GM12878 (cell line): ENCODE measurements at regions not wholly inside any gene's neighbourhood (a gene's known extent, or its start where the extent isn't known, plus 50 kb on each side); places are given as distances from the start of the nearest gene placed in this dataset.

Experiments used
- CBFB ChIP-seq: IDR thresholded peaks from 2 replicates; pipeline ENCODE4 v1.6.1; 2016; ENCODE audit warnings: antibody characterized with exemption, low read depth
- CBX3 ChIP-seq: fragments of 200-600 bp; sonication (generic); IDR thresholded peaks from 2 replicates; pipeline ENCODE4 v1.6.1; 2016; ENCODE audit warnings: low read depth, borderline replicate concordance
- IKZF2 ChIP-seq, 2 experiments: fragments of 450-650 bp; IDR thresholded peaks; 2 replicates each; pipeline ENCODE4 v1.6.1; 2017; ENCODE audit warnings: mild to moderate bottlenecking in 2 of 2, moderate library complexity in 2 of 2
- JUNB ChIP-seq: IDR thresholded peaks from 2 replicates; pipeline ENCODE4 v1.6.1; 2016; ENCODE audit warnings: antibody characterized with exemption, mild to moderate bottlenecking
- JUND ChIP-seq: IDR thresholded peaks from 2 replicates; pipeline ENCODE4 v1.6.1; 2012; ENCODE audit warnings: low read depth, mild to moderate bottlenecking, low read length, improper control_type of control experiment, moderate library complexity
- MTA2 ChIP-seq: fragments of 450-650 bp; IDR thresholded peaks from 2 replicates; pipeline ENCODE4 v1.6.1; 2016; ENCODE audit warnings: low read depth, mild to moderate bottlenecking, moderate library complexity
- MTA3 ChIP-seq: IDR thresholded peaks from 2 replicates; pipeline ENCODE4 v1.6.1; 2012; ENCODE audit warnings: low read length, inconsistent platforms, borderline replicate concordance
- PML ChIP-seq: IDR thresholded peaks from 2 replicates; pipeline ENCODE4 v1.6.1; 2012; ENCODE audit warnings: low read length, inconsistent platforms
- RB1 ChIP-seq: fragments of 450-650 bp; formaldehyde crosslinking; IDR thresholded peaks from 2 replicates; pipeline ENCODE4 v1.6.1; 2017; ENCODE audit warnings: mild to moderate bottlenecking, borderline replicate concordance
- RCOR1 ChIP-seq: conservative IDR thresholded peaks from 2 replicates; pipeline ENCODE4 v1.6.1; 2012; ENCODE audit warnings: low read depth, low read length, improper control_type of control experiment
- SMAD5 ChIP-seq: IDR thresholded peaks from 2 replicates; pipeline ENCODE4 v1.6.1; 2016; ENCODE audit warnings: antibody characterized with exemption, low read depth
- TBL1XR1 ChIP-seq: IDR thresholded peaks from 2 replicates; pipeline ENCODE4 v1.6.1; 2012; ENCODE audit warnings: low read depth, low read length, improper control_type of control experiment
- TCF12 ChIP-seq: IDR thresholded peaks from 2 replicates; pipeline ENCODE4 v1.6.1; 2011; ENCODE audit warnings: low read depth, mild to moderate bottlenecking, low read length
- TCF3 ChIP-seq: IDR thresholded peaks from 2 replicates; pipeline ENCODE4 v1.6.1; 2012; ENCODE audit warnings: low read depth, mild to moderate bottlenecking, low read length, borderline replicate concordance; ENCODE audit not compliant: insufficient read depth
- ZNF207 ChIP-seq: fragments of 450-650 bp; IDR thresholded peaks from 2 replicates; pipeline ENCODE4 v1.6.1; 2014; ENCODE audit warnings: antibody characterized with exemption, mild to moderate bottlenecking, borderline replicate concordance
- ZNF217 ChIP-seq: fragments of 450-650 bp; IDR thresholded peaks from 2 replicates; pipeline ENCODE4 v1.6.1; 2017; ENCODE audit warnings: antibody characterized with exemption, mild to moderate bottlenecking
- ZNF24 ChIP-seq: fragments of 450-650 bp; IDR thresholded peaks from 2 replicates; pipeline ENCODE4 v1.6.1; 2017; ENCODE audit warnings: antibody characterized with exemption, mild to moderate bottlenecking
- ZNF274 ChIP-seq: IDR thresholded peaks from one replicate; pipeline ENCODE4 v1.8.0; 2011; ENCODE audit not compliant: insufficient read length, insufficient read depth
- TF ChIP-seq, protein P1 (sequence below): fragments of 450-650 bp; formaldehyde crosslinking; IDR thresholded peaks from 2 replicates; pipeline ENCODE4 v1.5.0; 2022; ENCODE audit warnings: mild to moderate bottlenecking, missing genetic modification characterization
- TF ChIP-seq, protein P2 (sequence below): fragments of 450-650 bp; IDR thresholded peaks from 2 replicates; pipeline ENCODE4 v1.6.1; 2017; ENCODE audit warnings: mild to moderate bottlenecking, low read depth, inconsistent platforms; ENCODE audit not compliant: poor library complexity, severe bottlenecking
- TF ChIP-seq, protein P3 (sequence below): fragments of 450-650 bp; IDR thresholded peaks from 2 replicates; pipeline ENCODE4 v1.6.1; 2014; ENCODE audit warnings: mild to moderate bottlenecking
- TF ChIP-seq, protein P4 (sequence below): IDR thresholded peaks from 2 replicates; pipeline ENCODE4 v1.6.1; 2011; ENCODE audit warnings: low read depth, low read length, improper control_type of control experiment, borderline replicate concordance
- TF ChIP-seq, protein P5 (sequence below): fragments of 450-650 bp; IDR thresholded peaks from 2 replicates; pipeline ENCODE4 v1.6.1; 2016; ENCODE audit warnings: mild to moderate bottlenecking
- TF ChIP-seq, protein P6 (sequence below): IDR thresholded peaks from 2 replicates; pipeline ENCODE4 v1.6.1; 2011; ENCODE audit warnings: low read depth, mild to moderate bottlenecking, low read length, moderate library complexity, borderline replicate concordance; ENCODE audit errors: extremely low read depth

DNA sequence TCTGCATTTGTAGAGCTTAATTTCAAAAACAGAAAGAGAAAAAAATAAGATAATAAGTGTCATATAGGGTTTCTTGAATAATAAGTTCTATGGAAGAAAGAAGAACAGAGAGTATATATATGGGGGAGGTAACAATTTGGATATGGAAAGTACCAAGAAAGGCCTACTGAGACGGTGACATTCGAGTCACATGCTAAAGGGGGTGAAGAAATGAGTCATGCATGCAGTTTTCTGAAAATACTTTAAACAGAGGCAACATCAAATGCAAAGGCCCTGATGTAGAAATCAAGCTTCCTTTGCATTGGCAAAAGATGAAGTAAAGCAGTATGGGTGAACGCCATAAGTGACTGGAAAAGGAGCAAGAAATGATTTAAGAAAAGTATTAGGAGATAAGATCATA lies 371.6 kb upstream of the ZNF385D start (continued):
- no peak for TF ChIP-seq TCF3
- TF ChIP-seq, protein P1, sequence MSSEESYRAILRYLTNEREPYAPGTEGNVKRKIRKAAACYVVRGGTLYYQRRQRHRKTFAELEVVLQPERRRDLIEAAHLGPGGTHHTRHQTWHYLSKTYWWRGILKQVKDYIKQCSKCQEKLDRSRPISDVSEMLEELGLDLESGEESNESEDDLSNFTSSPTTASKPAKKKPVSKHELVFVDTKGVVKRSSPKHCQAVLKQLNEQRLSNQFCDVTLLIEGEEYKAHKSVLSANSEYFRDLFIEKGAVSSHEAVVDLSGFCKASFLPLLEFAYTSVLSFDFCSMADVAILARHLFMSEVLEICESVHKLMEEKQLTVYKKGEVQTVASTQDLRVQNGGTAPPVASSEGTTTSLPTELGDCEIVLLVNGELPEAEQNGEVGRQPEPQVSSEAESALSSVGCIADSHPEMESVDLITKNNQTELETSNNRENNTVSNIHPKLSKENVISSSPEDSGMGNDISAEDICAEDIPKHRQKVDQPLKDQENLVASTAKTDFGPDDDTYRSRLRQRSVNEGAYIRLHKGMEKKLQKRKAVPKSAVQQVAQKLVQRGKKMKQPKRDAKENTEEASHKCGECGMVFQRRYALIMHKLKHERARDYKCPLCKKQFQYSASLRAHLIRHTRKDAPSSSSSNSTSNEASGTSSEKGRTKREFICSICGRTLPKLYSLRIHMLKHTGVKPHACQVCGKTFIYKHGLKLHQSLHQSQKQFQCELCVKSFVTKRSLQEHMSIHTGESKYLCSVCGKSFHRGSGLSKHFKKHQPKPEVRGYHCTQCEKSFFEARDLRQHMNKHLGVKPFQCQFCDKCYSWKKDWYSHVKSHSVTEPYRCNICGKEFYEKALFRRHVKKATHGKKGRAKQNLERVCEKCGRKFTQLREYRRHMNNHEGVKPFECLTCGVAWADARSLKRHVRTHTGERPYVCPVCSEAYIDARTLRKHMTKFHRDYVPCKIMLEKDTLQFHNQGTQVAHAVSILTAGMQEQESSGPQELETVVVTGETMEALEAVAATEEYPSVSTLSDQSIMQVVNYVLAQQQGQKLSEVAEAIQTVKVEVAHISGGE = no peak
- TF ChIP-seq, protein P2, sequence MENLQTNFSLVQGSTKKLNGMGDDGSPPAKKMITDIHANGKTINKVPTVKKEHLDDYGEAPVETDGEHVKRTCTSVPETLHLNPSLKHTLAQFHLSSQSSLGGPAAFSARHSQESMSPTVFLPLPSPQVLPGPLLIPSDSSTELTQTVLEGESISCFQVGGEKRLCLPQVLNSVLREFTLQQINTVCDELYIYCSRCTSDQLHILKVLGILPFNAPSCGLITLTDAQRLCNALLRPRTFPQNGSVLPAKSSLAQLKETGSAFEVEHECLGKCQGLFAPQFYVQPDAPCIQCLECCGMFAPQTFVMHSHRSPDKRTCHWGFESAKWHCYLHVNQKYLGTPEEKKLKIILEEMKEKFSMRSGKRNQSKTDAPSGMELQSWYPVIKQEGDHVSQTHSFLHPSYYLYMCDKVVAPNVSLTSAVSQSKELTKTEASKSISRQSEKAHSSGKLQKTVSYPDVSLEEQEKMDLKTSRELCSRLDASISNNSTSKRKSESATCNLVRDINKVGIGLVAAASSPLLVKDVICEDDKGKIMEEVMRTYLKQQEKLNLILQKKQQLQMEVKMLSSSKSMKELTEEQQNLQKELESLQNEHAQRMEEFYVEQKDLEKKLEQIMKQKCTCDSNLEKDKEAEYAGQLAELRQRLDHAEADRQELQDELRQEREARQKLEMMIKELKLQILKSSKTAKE = no peak
- no peak for TF ChIP-seq MTA3
- TF ChIP-seq CBFB = no peak
- no peak for TF ChIP-seq ZNF274
- TF ChIP-seq, protein P3, sequence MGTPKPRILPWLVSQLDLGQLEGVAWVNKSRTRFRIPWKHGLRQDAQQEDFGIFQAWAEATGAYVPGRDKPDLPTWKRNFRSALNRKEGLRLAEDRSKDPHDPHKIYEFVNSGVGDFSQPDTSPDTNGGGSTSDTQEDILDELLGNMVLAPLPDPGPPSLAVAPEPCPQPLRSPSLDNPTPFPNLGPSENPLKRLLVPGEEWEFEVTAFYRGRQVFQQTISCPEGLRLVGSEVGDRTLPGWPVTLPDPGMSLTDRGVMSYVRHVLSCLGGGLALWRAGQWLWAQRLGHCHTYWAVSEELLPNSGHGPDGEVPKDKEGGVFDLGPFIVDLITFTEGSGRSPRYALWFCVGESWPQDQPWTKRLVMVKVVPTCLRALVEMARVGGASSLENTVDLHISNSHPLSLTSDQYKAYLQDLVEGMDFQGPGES = no peak
- peak; percentile 40 for TF ChIP-seq JUNB
- TF ChIP-seq ZNF217 = peak; percentile 29; the same call in 1 of the 2 replicates
- TF ChIP-seq TCF12 = no peak
- TF ChIP-seq ZNF24 = peak; percentile 52; the same call in 1 of the 2 replicates
- TF ChIP-seq PML = no peak
- TF ChIP-seq ZNF207 = no peak
- no peak for TF ChIP-seq SMAD5
- TF ChIP-seq, protein P4, sequence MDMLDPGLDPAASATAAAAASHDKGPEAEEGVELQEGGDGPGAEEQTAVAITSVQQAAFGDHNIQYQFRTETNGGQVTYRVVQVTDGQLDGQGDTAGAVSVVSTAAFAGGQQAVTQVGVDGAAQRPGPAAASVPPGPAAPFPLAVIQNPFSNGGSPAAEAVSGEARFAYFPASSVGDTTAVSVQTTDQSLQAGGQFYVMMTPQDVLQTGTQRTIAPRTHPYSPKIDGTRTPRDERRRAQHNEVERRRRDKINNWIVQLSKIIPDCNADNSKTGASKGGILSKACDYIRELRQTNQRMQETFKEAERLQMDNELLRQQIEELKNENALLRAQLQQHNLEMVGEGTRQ = no peak; the same call in 1 of the 2 replicates
- TF ChIP-seq MTA2 = peak; percentile 43; the same call in 1 of the 2 replicates
- no peak for TF ChIP-seq CBX3
- no peak for TF ChIP-seq RCOR1
- TF ChIP-seq, protein P5, sequence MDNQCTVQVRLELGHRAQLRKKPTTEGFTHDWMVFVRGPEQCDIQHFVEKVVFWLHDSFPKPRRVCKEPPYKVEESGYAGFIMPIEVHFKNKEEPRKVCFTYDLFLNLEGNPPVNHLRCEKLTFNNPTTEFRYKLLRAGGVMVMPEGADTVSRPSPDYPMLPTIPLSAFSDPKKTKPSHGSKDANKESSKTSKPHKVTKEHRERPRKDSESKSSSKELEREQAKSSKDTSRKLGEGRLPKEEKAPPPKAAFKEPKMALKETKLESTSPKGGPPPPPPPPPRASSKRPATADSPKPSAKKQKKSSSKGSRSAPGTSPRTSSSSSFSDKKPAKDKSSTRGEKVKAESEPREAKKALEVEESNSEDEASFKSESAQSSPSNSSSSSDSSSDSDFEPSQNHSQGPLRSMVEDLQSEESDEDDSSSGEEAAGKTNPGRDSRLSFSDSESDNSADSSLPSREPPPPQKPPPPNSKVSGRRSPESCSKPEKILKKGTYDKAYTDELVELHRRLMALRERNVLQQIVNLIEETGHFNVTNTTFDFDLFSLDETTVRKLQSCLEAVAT = no peak
- peak; percentile 15 to 20; a peak in 2 of 4 replicates for TF ChIP-seq IKZF2 (IDR thresholded peaks at IDR 0.05)
- 0 out of 2 replicates have a peak, but pooled peaks have one; percentile 49 for TF ChIP-seq RB1
- TF ChIP-seq, protein P6, sequence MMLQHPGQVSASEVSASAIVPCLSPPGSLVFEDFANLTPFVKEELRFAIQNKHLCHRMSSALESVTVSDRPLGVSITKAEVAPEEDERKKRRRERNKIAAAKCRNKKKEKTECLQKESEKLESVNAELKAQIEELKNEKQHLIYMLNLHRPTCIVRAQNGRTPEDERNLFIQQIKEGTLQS = no peak
- TF ChIP-seq TBL1XR1 = no peak
- peak; percentile 64; the same call in 1 of the 2 replicates for TF ChIP-seq JUND
